Glutamatergic neuron (in vitro differentiated cells): ENCODE measurements at regions not wholly inside any gene's neighbourhood (a gene's known extent, or its start where the extent isn't known, plus 50 kb on each side); places are given as distances from the start of the nearest gene placed in this dataset.
"Not testable (repeated sequence)": the region's sequence is repeated elsewhere in the genome, so short reads cannot be mapped to it uniquely, and the experiment has no call there.

Experiments used
- DNase-seq: peaks from one replicate; pipeline ENCODE4 v3.0.0; 2022
- H3K27ac Mint-ChIP-seq: one replicate; pipeline ENCODE4 v1.8.0; 2020; ENCODE audit warnings: mild to moderate bottlenecking, mixed read lengths, inconsistent platforms; ENCODE audit not compliant: unreplicated experiment
- H3K27me3 Mint-ChIP-seq: one replicate; pipeline ENCODE4 v1.8.0; 2020; ENCODE audit warnings: mild to moderate bottlenecking, moderate library complexity, mixed read lengths, inconsistent platforms; ENCODE audit not compliant: unreplicated experiment
- H3K36me3 Mint-ChIP-seq: one replicate; pipeline ENCODE4 v1.8.0; 2020; ENCODE audit warnings: mild to moderate bottlenecking, mixed read lengths, inconsistent platforms; ENCODE audit not compliant: unreplicated experiment
- H3K4me1 Mint-ChIP-seq: one replicate; pipeline ENCODE4 v1.8.0; 2020; ENCODE audit warnings: mild to moderate bottlenecking, low read depth, mixed read lengths, inconsistent platforms; ENCODE audit not compliant: unreplicated experiment
- H3K4me3 Mint-ChIP-seq: one replicate; pipeline ENCODE4 v1.8.0; 2020; ENCODE audit warnings: mild to moderate bottlenecking, mixed read lengths, inconsistent platforms; ENCODE audit not compliant: unreplicated experiment
- H3K9me3 Mint-ChIP-seq: one replicate; pipeline ENCODE4 v1.8.0; 2020; ENCODE audit warnings: mild to moderate bottlenecking, moderate library complexity, mixed read lengths, inconsistent platforms; ENCODE audit not compliant: unreplicated experiment

- not testable (repeated sequence) for H3K36me3 Mint-ChIP-seq, H3K4me1 Mint-ChIP-seq, H3K27me3 Mint-ChIP-seq, DNase-seq, H3K4me3 Mint-ChIP-seq, H3K27ac Mint-ChIP-seq
- H3K9me3 Mint-ChIP-seq = peaks cover 11% of the 10 kb centered on the region
Measured at GRCh38 chr16:46384285-46385061, 236.7 kb downstream of the SHCBP1 start.

GRCh38 chr16:46383581-46383980, 237.6 kb downstream of the SHCBP1 start:
- not testable (repeated sequence) for H3K27me3 Mint-ChIP-seq, H3K36me3 Mint-ChIP-seq, H3K4me3 Mint-ChIP-seq, H3K27ac Mint-ChIP-seq, H3K4me1 Mint-ChIP-seq, DNase-seq
- peaks cover 11% of the 10 kb centered on the region for H3K9me3 Mint-ChIP-seq

GRCh38 chr16:46382791-46383541, 238.2 kb downstream of the SHCBP1 start:
- not testable (repeated sequence) for H3K27me3 Mint-ChIP-seq, DNase-seq, H3K4me1 Mint-ChIP-seq, H3K4me3 Mint-ChIP-seq, H3K36me3 Mint-ChIP-seq, H3K27ac Mint-ChIP-seq
- H3K9me3 Mint-ChIP-seq = peaks cover 11% of the 10 kb centered on the region

- not testable (repeated sequence) for H3K36me3 Mint-ChIP-seq, H3K27ac Mint-ChIP-seq
Measured at GRCh38 chr16:46382079-46382478, 239.1 kb downstream of the SHCBP1 start.

GRCh38 chr16:46381344-46381743, 239.8 kb downstream of the SHCBP1 start:
- H3K4me1 Mint-ChIP-seq, H3K36me3 Mint-ChIP-seq, DNase-seq, H3K4me3 Mint-ChIP-seq, H3K9me3 Mint-ChIP-seq, H3K27ac Mint-ChIP-seq, H3K27me3 Mint-ChIP-seq: not testable (repeated sequence)

More at GRCh38 chr16:46382079-46382478, 239.1 kb downstream of the SHCBP1 start:
- not testable (repeated sequence) for DNase-seq, H3K9me3 Mint-ChIP-seq, H3K27me3 Mint-ChIP-seq, H3K4me1 Mint-ChIP-seq, H3K4me3 Mint-ChIP-seq
